RPMI8226 (cell line): ENCODE measurements at regions not wholly inside any gene's neighbourhood (a gene's known extent, or its start where the extent isn't known, plus 50 kb on each side); places are given as distances from the start of the nearest gene placed in this dataset.

ENCODE experiments used
- DNase-seq: peaks from one replicate; pipeline ENCODE4 v3.0.0-alpha.2; 2015

- peak; percentile 5 for DNase-seq
These were observed 73.3 kb upstream of the SOD3 start for GRCh38 chr4:24722026-24722568.

DNA sequence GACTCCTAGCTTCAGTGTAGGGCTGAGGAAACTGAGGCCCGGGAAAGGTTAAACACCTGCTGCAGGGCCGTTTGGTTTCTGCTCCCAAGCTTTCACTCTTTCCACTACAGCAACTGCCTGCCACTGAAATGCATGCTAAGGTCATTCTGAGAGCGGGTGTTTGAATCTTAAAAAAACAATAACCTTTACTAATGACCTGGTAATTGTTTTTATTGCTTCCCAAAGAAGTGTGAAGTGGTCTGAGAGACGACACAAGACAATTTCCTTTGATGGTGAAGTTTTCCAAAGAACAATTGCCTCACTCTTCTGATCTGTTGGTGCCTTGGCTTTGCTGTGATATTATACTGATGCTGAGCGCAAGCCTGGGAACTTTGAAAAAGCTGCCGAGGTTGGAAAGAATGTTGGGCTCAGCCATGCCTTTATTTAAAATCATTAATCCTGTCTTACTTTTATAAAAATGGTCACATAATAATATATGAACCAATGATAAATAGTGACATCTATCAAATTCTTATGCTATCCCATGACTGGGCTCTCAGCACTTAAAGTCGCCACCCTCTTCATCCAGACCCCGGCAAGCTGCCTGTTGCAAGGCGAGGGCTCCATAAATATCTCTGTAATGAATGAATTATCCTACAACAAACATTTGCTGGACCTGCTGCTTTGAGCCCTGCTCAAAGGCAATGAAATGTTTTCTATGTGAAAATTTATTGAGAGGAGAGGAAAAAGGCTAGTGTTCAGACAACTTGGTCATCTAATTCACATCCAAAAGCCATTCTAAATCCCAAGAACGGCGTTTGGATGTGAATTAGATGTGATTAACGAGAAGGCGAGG lies 67.8 kb upstream of the SOD3 start:
- no peak for DNase-seq

- DNase-seq: no peak
These were observed 66.1 kb upstream of the SOD3 start for GRCh38 chr4:24729119-24729730.

- DNase-seq: no peak
These were observed 64.9 kb upstream of the SOD3 start for GRCh38 chr4:24730256-24731001.

DNA sequence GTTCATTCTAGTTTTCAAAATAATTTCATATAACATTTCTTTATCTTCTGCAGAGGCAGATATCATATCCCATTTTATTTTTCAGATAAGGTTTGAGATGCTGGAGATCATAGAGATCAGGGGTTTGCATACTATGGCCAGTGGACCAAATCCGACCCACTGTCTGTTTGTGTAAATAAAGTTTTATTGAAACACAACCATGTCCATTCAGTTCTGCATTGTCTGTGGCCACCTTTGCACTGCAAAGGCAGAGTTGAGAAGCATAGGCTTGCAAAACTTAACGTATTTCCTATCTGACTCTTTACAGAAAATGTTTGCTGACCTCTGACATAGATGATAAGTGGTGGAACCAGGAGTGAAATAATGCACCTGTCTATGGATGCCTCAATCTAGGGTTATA lies 63.9 kb upstream of the SOD3 start:
- DNase-seq: no peak

DNA sequence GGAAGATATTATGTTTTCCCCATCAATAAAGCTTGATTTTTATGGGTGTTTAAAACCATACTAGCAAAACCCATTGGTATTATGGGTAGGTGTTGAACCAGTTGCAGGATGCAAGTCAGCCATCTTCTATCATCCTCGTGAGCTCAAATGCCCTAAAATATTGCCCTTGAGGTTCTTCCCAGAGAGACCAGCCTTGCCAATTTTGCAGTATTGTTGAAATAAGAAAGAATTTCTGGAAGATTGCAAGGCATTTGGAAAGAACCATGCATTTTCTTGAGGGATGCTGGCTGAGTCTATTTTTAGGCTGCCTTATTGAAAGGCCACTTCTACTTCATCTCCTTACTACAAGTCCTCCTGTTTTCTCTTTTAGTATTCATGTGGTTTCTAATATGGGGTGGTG lies 60.9 kb upstream of the SOD3 start:
- no peak for DNase-seq

- DNase-seq: no peak
These were observed 59.3 kb upstream of the SOD3 start for GRCh38 chr4:24736066-24736465.

DNA sequence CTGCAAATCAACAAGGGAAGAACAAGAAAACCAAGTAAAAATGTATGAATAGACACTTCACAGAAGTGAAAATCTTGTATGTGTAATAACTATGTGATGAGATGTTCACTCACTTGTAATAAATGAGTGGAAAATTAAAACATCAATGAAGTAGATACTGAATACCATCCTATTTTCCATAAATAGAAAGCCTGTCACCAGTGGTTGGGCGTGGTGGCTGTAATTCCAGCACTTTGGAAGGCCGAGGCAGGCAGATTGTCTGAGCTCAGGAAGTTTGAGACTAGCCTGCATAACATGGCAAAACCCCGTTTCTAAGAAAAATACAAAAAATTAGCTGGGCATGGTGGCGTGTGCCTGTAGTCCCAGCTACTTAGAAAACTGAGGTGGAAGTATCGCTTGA lies 53.5 kb upstream of the SOD3 start:
- DNase-seq: no peak

GRCh38 chr4:24742335-24742734 lies 53.0 kb upstream of the SOD3 start:
- no peak for DNase-seq

GRCh38 chr4:24742773-24743172 lies 52.6 kb upstream of the SOD3 start:
- DNase-seq: no peak

- no peak for DNase-seq
These were observed 52.2 kb upstream of the SOD3 start for GRCh38 chr4:24743206-24743605.

GRCh38 chr4:24743927-24744326 lies 51.4 kb upstream of the SOD3 start:
- DNase-seq: no peak

DNA sequence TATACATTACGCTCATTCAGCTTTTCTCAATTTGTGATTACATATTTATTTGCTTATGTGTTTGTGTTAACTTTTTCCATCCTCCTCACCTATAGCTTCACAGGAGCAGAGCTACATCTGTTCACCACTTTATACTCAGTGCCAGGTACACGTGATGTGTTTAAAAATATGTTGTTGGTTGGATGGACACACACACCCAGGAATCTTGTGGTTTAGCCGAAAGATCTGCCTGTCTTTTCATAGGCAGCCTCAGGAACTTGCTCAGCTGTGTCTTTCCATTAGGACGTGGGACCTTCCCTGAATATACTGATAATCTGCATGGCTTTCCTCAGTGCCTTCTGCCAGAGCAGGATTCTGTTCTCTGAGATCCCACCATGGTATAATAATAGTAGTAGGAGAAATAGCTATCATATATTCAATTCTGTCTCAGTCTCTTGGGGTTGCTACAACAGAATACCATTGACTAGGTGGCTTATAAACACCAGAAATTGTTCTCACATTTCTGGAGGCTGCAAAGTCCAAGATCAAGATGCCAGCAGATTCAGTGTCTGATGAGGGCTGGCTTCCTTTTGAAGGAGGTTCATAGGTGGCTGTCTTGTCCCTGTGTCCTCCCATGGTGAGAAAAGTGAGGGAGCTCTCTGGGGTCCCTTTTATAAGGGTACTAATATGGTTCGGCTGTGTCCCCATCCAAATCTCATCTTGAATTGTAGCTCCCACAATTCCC lies 50.0 kb upstream of the SOD3 start:
- no peak for DNase-seq
